IMR-90 (cell line): ENCODE measurements at regions not wholly inside any gene's neighbourhood (a gene's known extent, or its start where the extent isn't known, plus 50 kb on each side); places are given as distances from the start of the nearest gene placed in this dataset.

ENCODE experiments used
- ATAC-seq: fragments of 200-7000 bp; cut with Tn5 transposase; 2 replicates; pipeline ENCODE4 v1.9.1; 2020; ENCODE audit warnings: low read depth, mild to moderate bottlenecking, moderate library complexity
- BruUV-seq: library from RNA; stranded (reverse); fragments of 400-500 nt; replicated peaks from 2 replicates; lab custom pipeline; 2021; lab: Mats Ljungman, UMichigan
- CTCF ChIA-PET: fragments of 300-600 bp; formaldehyde crosslinking; extraction: SDS; loops from one replicate; lab custom pipeline; 2021; ENCODE audit warnings: antibody characterized with exemption; lab: Yijun Ruan, JAX
- POLR2A ChIA-PET: fragments of 300-600 bp; sonication (Branson Sonifier 250); formaldehyde crosslinking; loops from one replicate; lab custom pipeline; 2022; ENCODE audit warnings: antibody characterized with exemption; ENCODE audit not compliant: unreplicated experiment; lab: Charles Lee
- DNase-seq: peaks from one replicate; pipeline ENCODE4 v3.0.0; 2013
- H2AFZ ChIP-seq: replicated peaks from 2 replicates; pipeline ENCODE3; 2013; ENCODE audit warnings: low read length, mild to moderate bottlenecking; ENCODE audit not compliant: poor library complexity
- H2AK5ac ChIP-seq: 2 replicates; pipeline ENCODE4 v1.6.1; 2013; ENCODE audit warnings: low read depth, low read length, inconsistent platforms
- H2AK9ac ChIP-seq: replicated peaks from 2 replicates; pipeline ENCODE3; 2013; ENCODE audit warnings: mild to moderate bottlenecking, low read depth, low read length, moderate library complexity; ENCODE audit not compliant: poor library complexity
- H2BK120ac ChIP-seq: 2 replicates; pipeline ENCODE4 v1.6.1; 2013; ENCODE audit warnings: low read depth, low read length, inconsistent platforms
- H2BK15ac ChIP-seq: 3 replicates; pipeline ENCODE4 v1.6.1; 2013; ENCODE audit warnings: low read depth, low read length, inconsistent platforms
- H2BK20ac ChIP-seq: 2 replicates; pipeline ENCODE4 v1.6.1; 2013; ENCODE audit warnings: low read depth, mild to moderate bottlenecking, inconsistent platforms, low read length, moderate library complexity
- H2BK5ac ChIP-seq: 2 replicates; pipeline ENCODE4 v1.6.1; 2013; ENCODE audit warnings: mild to moderate bottlenecking, low read depth, low read length, inconsistent platforms; ENCODE audit not compliant: poor library complexity, severe bottlenecking
- H3K14ac ChIP-seq: replicated peaks from 2 replicates; pipeline ENCODE4 v1.6.1; 2013; ENCODE audit warnings: low read depth, low read length, inconsistent platforms
- H3K18ac ChIP-seq: 2 replicates; pipeline ENCODE4 v1.6.1; 2013; ENCODE audit warnings: low read depth, low read length, control low read depth
- H3K23ac ChIP-seq: 2 replicates; pipeline ENCODE4 v1.6.1; 2013; ENCODE audit warnings: low read depth, low read length, inconsistent platforms
- H3K27ac ChIP-seq: 2 replicates; pipeline ENCODE4 v1.5.1; 2013; ENCODE audit warnings: mild to moderate bottlenecking, control low read depth, low read length; ENCODE audit not compliant: insufficient read depth
- H3K27me3 ChIP-seq: 2 replicates; pipeline ENCODE4 v1.6.1; 2013; ENCODE audit warnings: low read length; ENCODE audit not compliant: control insufficient read depth, insufficient read depth
- H3K36me3 ChIP-seq: 2 replicates; pipeline ENCODE4 v1.6.1; 2013; ENCODE audit warnings: low read length, mixed read lengths; ENCODE audit not compliant: control insufficient read depth, insufficient read depth
- H3K4ac ChIP-seq: 2 replicates; pipeline ENCODE4 v1.6.1; 2013; ENCODE audit warnings: low read depth, low read length, inconsistent platforms
- H3K4me1 ChIP-seq: 2 replicates; pipeline ENCODE4 v1.6.1; 2013; ENCODE audit warnings: low read length, mixed read lengths; ENCODE audit not compliant: control insufficient read depth, insufficient read depth
- H3K4me2 ChIP-seq: 2 replicates; pipeline ENCODE4 v1.6.1; 2013; ENCODE audit warnings: low read depth, mild to moderate bottlenecking, control low read depth, low read length, moderate library complexity
- H3K4me3 ChIP-seq: 2 replicates; pipeline ENCODE4 v1.5.1; 2013; ENCODE audit warnings: low read depth, mild to moderate bottlenecking, control low read depth, low read length, moderate library complexity; ENCODE audit not compliant: insufficient read depth
- H3K56ac ChIP-seq: 2 replicates; pipeline ENCODE4 v1.6.1; 2013; ENCODE audit warnings: low read length, inconsistent platforms; ENCODE audit not compliant: insufficient read depth; ENCODE audit errors: extremely low read depth
- H3K79me1 ChIP-seq, 2 experiments: 2 replicates each; pipeline ENCODE4 v1.6.1; 2013; ENCODE audit warnings: low read length in 2 of 2, inconsistent platforms in 1 of 2, low read depth in 1 of 2
- H3K9ac ChIP-seq: 2 replicates; pipeline ENCODE4 v1.6.1; 2013; ENCODE audit warnings: low read depth, low read length, control low read depth
- H3K9me1 ChIP-seq: 2 replicates; pipeline ENCODE4 v1.6.1; 2013; ENCODE audit warnings: low read length, inconsistent platforms; ENCODE audit not compliant: insufficient read depth
- H3K9me3 ChIP-seq: 2 replicates; pipeline ENCODE4 v1.6.1; 2013; ENCODE audit warnings: low read length; ENCODE audit not compliant: control insufficient read depth, insufficient read depth
- H4K20me1 ChIP-seq: 2 replicates; pipeline ENCODE4 v1.6.1; 2013; ENCODE audit warnings: low read length, inconsistent platforms; ENCODE audit not compliant: insufficient read depth
- H4K5ac ChIP-seq: 2 replicates; pipeline ENCODE4 v1.6.1; 2013; ENCODE audit warnings: mild to moderate bottlenecking, low read depth, low read length, control low read depth
- H4K8ac ChIP-seq, 2 experiments: 2 replicates each; pipeline ENCODE4 v1.6.1; 2013; ENCODE audit warnings: low read depth in 2 of 2, low read length in 2 of 2, control low read depth in 1 of 2, inconsistent platforms in 1 of 2
- H4K91ac ChIP-seq: 2 replicates; pipeline ENCODE4 v1.6.1; 2013; ENCODE audit warnings: low read depth, low read length, inconsistent platforms; ENCODE audit not compliant: insufficient read depth
- BHLHE40 ChIP-seq: fragments of 150-350 bp; IDR thresholded peaks from 2 replicates; pipeline ENCODE4 v1.6.1; 2016; ENCODE audit warnings: mild to moderate bottlenecking, low read depth, low read length
- CEBPB ChIP-seq: IDR thresholded peaks from 2 replicates; pipeline ENCODE4 v1.6.1; 2012; ENCODE audit warnings: low read depth, low read length, improper control_type of control experiment
- CHD1 ChIP-seq: IDR thresholded peaks from 2 replicates; pipeline ENCODE4 v1.6.1; 2012; ENCODE audit warnings: low read depth, low read length, improper control_type of control experiment
- FOS ChIP-seq: fragments of 150-350 bp; IDR thresholded peaks from 2 replicates; pipeline ENCODE4 v1.6.1; 2016; ENCODE audit warnings: low read depth, low read length
- MAFK ChIP-seq: IDR thresholded peaks from 2 replicates; pipeline ENCODE4 v1.6.1; 2012; ENCODE audit warnings: low read depth, low read length, improper control_type of control experiment
- MAZ ChIP-seq: IDR thresholded peaks from 2 replicates; pipeline ENCODE4 v1.6.1; 2012; ENCODE audit warnings: low read depth, mild to moderate bottlenecking, low read length, improper control_type of control experiment, moderate library complexity, borderline replicate concordance
- MXI1 ChIP-seq: IDR thresholded peaks from 2 replicates; pipeline ENCODE4 v1.6.1; 2012; ENCODE audit warnings: low read depth, mild to moderate bottlenecking, low read length, moderate library complexity, borderline replicate concordance
- NFE2L2 ChIP-seq: fragments of 150-350 bp; IDR thresholded peaks from 2 replicates; pipeline ENCODE4 v1.6.1; 2016; ENCODE audit warnings: low read depth, mild to moderate bottlenecking, low read length
- POLR2A ChIP-seq: IDR thresholded peaks from 2 replicates; pipeline ENCODE4 v1.6.1; 2012; ENCODE audit warnings: mild to moderate bottlenecking, low read depth, low read length
- RAD21 ChIP-seq: IDR thresholded peaks from 2 replicates; pipeline ENCODE4 v1.6.1; 2012; ENCODE audit warnings: low read length, improper control_type of control experiment
- RCOR1 ChIP-seq: IDR thresholded peaks from 2 replicates; pipeline ENCODE4 v1.6.1; 2012; ENCODE audit warnings: mild to moderate bottlenecking, low read length, improper control_type of control experiment; ENCODE audit not compliant: insufficient replicate concordance
- RFX5 ChIP-seq: IDR thresholded peaks from 2 replicates; pipeline ENCODE4 v1.8.0; 2012; ENCODE audit warnings: low read depth, mild to moderate bottlenecking, low read length, moderate library complexity
- SMC3 ChIP-seq: fragments of 150-350 bp; IDR thresholded peaks from 2 replicates; pipeline ENCODE4 v1.6.1; 2016; ENCODE audit warnings: low read depth, mild to moderate bottlenecking, antibody characterized with exemption, low read length, moderate library complexity
- WGBS, 2 experiments: methylation state at CpG; one replicate each; pipeline versions ENCODE4 v1.1.5 to v1.1.7; 2013; ENCODE audit warnings: missing lambda C conversion rate in 2 of 2; ENCODE audit not compliant: insufficient read length in 1 of 2; ENCODE audit errors: extremely low coverage in 2 of 2; 5-methylcytosine and 5-hydroxymethylcytosine counted together
- dilution Hi-C: fragments of 300-500 bp; cut with HindIII; formaldehyde crosslinking; loops from one replicate; pipeline ENCODE4 v1.14.3; 2018; ENCODE audit warnings: low sequenced_read_pairs; ENCODE audit not compliant: unreplicated experiment
- in situ Hi-C: fragments of 300-500 bp; cut with MboI; formaldehyde crosslinking; loops from 3 replicates; pipeline ENCODE4 v1.14.3; 2019; ENCODE audit warnings: low sequenced_read_pairs, inconsistent platforms, mixed read lengths
- intact Hi-C: fragments of 100-400 bp; cut with micrococcal nuclease; formaldehyde crosslinking; loops from 2 replicates; pipeline ENCODE4 v1.10.0; 2022
- TF ChIP-seq, protein P1 (sequence below): fragments of 150-350 bp; IDR thresholded peaks from 2 replicates; pipeline ENCODE4 v1.6.1; 2016; ENCODE audit warnings: low read depth, mild to moderate bottlenecking, low read length, moderate library complexity, borderline replicate concordance
- TF ChIP-seq, protein P2 (sequence below): conservative IDR thresholded peaks from 2 replicates; pipeline ENCODE4 v1.5.1; 2012; ENCODE audit warnings: mild to moderate bottlenecking, low read depth, low read length, improper control_type of control experiment
- TF ChIP-seq, protein P3 (sequence below): fragments of 150-350 bp; IDR thresholded peaks from 2 replicates; pipeline ENCODE4 v1.6.1; 2017; ENCODE audit warnings: mild to moderate bottlenecking, antibody characterized with exemption, low read length, low read depth

DNA sequence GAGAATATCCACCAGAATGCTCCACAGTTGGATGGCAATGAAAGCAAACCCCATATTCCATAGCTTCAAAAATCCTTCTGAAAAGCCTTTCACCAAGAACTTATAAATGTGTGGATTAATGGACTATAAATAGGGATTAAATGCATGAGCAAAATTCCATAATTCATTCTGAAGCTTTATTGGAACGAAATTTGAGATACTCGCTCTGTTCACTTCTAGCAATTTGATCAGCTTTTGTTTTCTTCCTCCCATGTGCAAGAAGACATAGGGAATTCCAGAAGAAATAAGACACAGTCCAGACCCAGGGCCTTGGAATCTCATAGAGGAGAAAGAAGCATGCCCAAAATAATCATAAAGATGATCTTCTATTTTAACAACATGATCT, 285.9 kb upstream of the TMPO start:
- Histone ChIP-seq H2BK15ac (no peak overlapping the region), H3K4me2 (no peak overlapping the region), H2AFZ (no peak overlapping the region), H4K5ac (no peak overlapping the region), H3K27ac (no peak overlapping the region), H4K20me1 (no peaks in the 10 kb centered on the region), H3K9me3 (no peaks in the 10 kb centered on the region), H3K27me3 (no peaks in the 10 kb centered on the region), H3K4ac (no peak overlapping the region), H2AK5ac (no peak overlapping the region), H3K4me3 (no peak overlapping the region), H3K4me1 (no peaks in the 10 kb centered on the region), H3K36me3 (no peaks in the 10 kb centered on the region), H3K18ac (no peak overlapping the region), H3K14ac (no peak overlapping the region), H4K8ac (no peak overlapping the region), H3K23ac (no peak overlapping the region), H2BK5ac (no peak overlapping the region), H3K9me1 (no peaks in the 10 kb centered on the region), H2BK20ac (no peak overlapping the region), H3K9ac (no peak overlapping the region), H3K56ac (no peak overlapping the region), H4K91ac (no peak overlapping the region), H2BK120ac (no peak overlapping the region), H2AK9ac (no peak overlapping the region), H3K79me1 (no peaks in the 10 kb centered on the region)
- POLR2A ChIA-PET: no interaction called here
- intact Hi-C loops (loop anchor here (5.0 kb wide), 1 partner anchor 143 kb away; no protein-coding TSS in a partner anchor), in situ Hi-C loops (no loop called here), dilution Hi-C loops (no loop called here)
- CTCF ChIA-PET: no interaction called here
- no CpG with 5 or more reads among the region's 2 CpGs for WGBS, 2 experiments
- DNase-seq: no peak
- no peak for TF ChIP-seq POLR2A
- no peak for TF ChIP-seq CHD1
- no peak for TF ChIP-seq RFX5
- TF ChIP-seq RAD21: no peak
- TF ChIP-seq MAFK: no peak
- TF ChIP-seq MXI1: no peak
- no peak for TF ChIP-seq CEBPB
- TF ChIP-seq MAZ: no peak
- TF ChIP-seq, protein P1, sequence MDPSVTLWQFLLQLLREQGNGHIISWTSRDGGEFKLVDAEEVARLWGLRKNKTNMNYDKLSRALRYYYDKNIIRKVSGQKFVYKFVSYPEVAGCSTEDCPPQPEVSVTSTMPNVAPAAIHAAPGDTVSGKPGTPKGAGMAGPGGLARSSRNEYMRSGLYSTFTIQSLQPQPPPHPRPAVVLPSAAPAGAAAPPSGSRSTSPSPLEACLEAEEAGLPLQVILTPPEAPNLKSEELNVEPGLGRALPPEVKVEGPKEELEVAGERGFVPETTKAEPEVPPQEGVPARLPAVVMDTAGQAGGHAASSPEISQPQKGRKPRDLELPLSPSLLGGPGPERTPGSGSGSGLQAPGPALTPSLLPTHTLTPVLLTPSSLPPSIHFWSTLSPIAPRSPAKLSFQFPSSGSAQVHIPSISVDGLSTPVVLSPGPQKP: no peak
- no peak for TF ChIP-seq SMC3
- no peak for TF ChIP-seq FOS
- no peak for TF ChIP-seq RCOR1
- no peak for TF ChIP-seq NFE2L2
- TF ChIP-seq, protein P2, sequence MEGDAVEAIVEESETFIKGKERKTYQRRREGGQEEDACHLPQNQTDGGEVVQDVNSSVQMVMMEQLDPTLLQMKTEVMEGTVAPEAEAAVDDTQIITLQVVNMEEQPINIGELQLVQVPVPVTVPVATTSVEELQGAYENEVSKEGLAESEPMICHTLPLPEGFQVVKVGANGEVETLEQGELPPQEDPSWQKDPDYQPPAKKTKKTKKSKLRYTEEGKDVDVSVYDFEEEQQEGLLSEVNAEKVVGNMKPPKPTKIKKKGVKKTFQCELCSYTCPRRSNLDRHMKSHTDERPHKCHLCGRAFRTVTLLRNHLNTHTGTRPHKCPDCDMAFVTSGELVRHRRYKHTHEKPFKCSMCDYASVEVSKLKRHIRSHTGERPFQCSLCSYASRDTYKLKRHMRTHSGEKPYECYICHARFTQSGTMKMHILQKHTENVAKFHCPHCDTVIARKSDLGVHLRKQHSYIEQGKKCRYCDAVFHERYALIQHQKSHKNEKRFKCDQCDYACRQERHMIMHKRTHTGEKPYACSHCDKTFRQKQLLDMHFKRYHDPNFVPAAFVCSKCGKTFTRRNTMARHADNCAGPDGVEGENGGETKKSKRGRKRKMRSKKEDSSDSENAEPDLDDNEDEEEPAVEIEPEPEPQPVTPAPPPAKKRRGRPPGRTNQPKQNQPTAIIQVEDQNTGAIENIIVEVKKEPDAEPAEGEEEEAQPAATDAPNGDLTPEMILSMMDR: no peak
- TF ChIP-seq, protein P3, sequence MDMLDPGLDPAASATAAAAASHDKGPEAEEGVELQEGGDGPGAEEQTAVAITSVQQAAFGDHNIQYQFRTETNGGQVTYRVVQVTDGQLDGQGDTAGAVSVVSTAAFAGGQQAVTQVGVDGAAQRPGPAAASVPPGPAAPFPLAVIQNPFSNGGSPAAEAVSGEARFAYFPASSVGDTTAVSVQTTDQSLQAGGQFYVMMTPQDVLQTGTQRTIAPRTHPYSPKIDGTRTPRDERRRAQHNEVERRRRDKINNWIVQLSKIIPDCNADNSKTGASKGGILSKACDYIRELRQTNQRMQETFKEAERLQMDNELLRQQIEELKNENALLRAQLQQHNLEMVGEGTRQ: no peak
- no peak for TF ChIP-seq BHLHE40
- no peak for ATAC-seq
- BruUV-seq: no TSS peak
